Smooth muscle cell (in vitro differentiated cells): ENCODE measurements at regions not wholly inside any gene's neighbourhood (a gene's known extent, or its start where the extent isn't known, plus 50 kb on each side); places are given as distances from the start of the nearest gene placed in this dataset.

ENCODE experiments used
- DNase-seq: peaks from one replicate; lab custom pipeline; 2025; ENCODE audit not compliant: unreplicated experiment; lab: John Stamatoyannopoulos, UW
- H2AFZ ChIP-seq: fragments of 200-600 bp; sonication (generic); 2 replicates; pipeline ENCODE4 v1.6.0; 2016; ENCODE audit warnings: antibody characterized with exemption, low read depth, mild to moderate bottlenecking
- H3F3A ChIP-seq: fragments of 200-600 bp; sonication (generic); 2 replicates; pipeline ENCODE4 v1.6.0; 2017; ENCODE audit warnings: antibody characterized with exemption, low read depth
- H3K27ac ChIP-seq: fragments of 200-600 bp; sonication (generic); 2 replicates; pipeline ENCODE4 v1.5.1; 2016; ENCODE audit warnings: low read depth, mild to moderate bottlenecking
- H3K27me3 ChIP-seq: fragments of 200-600 bp; sonication (generic); 2 replicates; pipeline ENCODE4 v1.6.1; 2016; ENCODE audit warnings: low read depth, mild to moderate bottlenecking
- H3K36me3 ChIP-seq: fragments of 200-600 bp; sonication (generic); 2 replicates; pipeline ENCODE4 v1.5.1; 2016; ENCODE audit warnings: low read depth
- H3K4me1 ChIP-seq: fragments of 200-600 bp; sonication (generic); 2 replicates; pipeline ENCODE4 v1.5.1; 2016; ENCODE audit warnings: low read depth
- H3K4me2 ChIP-seq: fragments of 200-600 bp; sonication (generic); 2 replicates; pipeline ENCODE4 v1.6.0; 2016; ENCODE audit warnings: mild to moderate bottlenecking
- H3K4me3 ChIP-seq: fragments of 200-600 bp; sonication (generic); 2 replicates; pipeline ENCODE4 v1.5.1; 2016; ENCODE audit warnings: mild to moderate bottlenecking
- H3K79me2 ChIP-seq: fragments of 200-600 bp; sonication (generic); 2 replicates; pipeline ENCODE4 v1.6.0; 2016; ENCODE audit warnings: low read depth, mild to moderate bottlenecking
- H3K9ac ChIP-seq: fragments of 200-600 bp; sonication (generic); 2 replicates; pipeline ENCODE4 v1.6.0; 2016; ENCODE audit warnings: low read depth
- H3K9me3 ChIP-seq: fragments of 200-600 bp; sonication (generic); replicated peaks from 2 replicates; pipeline ENCODE4 v1.5.1; 2016; ENCODE audit warnings: low read depth
- H4K20me1 ChIP-seq: fragments of 200-600 bp; sonication (generic); 2 replicates; pipeline ENCODE4 v1.6.0; 2016; ENCODE audit warnings: low read depth
- CTCF ChIP-seq: fragments of 200-600 bp; sonication (generic); IDR thresholded peaks from 2 replicates; pipeline ENCODE4 v1.5.1; 2017; ENCODE audit warnings: borderline replicate concordance, mild to moderate bottlenecking, antibody characterized with exemption; ENCODE audit not compliant: insufficient read depth, poor library complexity, severe bottlenecking
- WGBS: methylation state at CpG from one replicate; pipeline ENCODE4 v1.1.7; 2016; ENCODE audit warnings: low lambda C conversion rate; 5-methylcytosine and 5-hydroxymethylcytosine counted together

- Histone ChIP-seq H3K4me2 (no peak overlapping the region), H3K9ac (no peak overlapping the region), H3K4me3 (no peak overlapping the region), H3K79me2 (no peaks in the 10 kb centered on the region), H2AFZ (peak overlapping the region; percentile 55), H4K20me1 (no peaks in the 10 kb centered on the region), H3F3A (peaks cover 12% of the 10 kb centered on the region), H3K36me3 (no peaks in the 10 kb centered on the region), H3K27me3 (no peaks in the 10 kb centered on the region), H3K27ac (no peak overlapping the region), H3K4me1 (peaks cover 12% of the 10 kb centered on the region), H3K9me3 (no peaks in the 10 kb centered on the region)
- TF ChIP-seq CTCF, result no peak
- DNase-seq, result no peak
- WGBS, result 72% methylated on average over 3 of the region's 3 CpGs
Observed at GRCh38 chr2:152227969-152228592, 52.5 kb upstream of the STAM2 start.

- H2AFZ ChIP-seq, result no peak overlapping the region
- no peak overlapping the region for H3K4me2 ChIP-seq
- H3K4me3 ChIP-seq, result no peak overlapping the region
- no peaks in the 10 kb centered on the region for H3K79me2 ChIP-seq
- H3K9me3 ChIP-seq, result no peaks in the 10 kb centered on the region
- no peaks in the 10 kb centered on the region for H3K27me3 ChIP-seq
- no peaks in the 10 kb centered on the region for H3K4me1 ChIP-seq
- DNase-seq, result no peak
- H3K27ac ChIP-seq, result no peak overlapping the region
- H3K36me3 ChIP-seq, result no peaks in the 10 kb centered on the region
- TF ChIP-seq CTCF, result no peak
- no peaks in the 10 kb centered on the region for H4K20me1 ChIP-seq
- H3K9ac ChIP-seq, result no peak overlapping the region
- no peaks in the 10 kb centered on the region for H3F3A ChIP-seq
Observed at GRCh38 chr2:152231446-152231845, 55.9 kb upstream of the STAM2 start.

- no peak for DNase-seq
- no peak overlapping the region for H3K27ac ChIP-seq
- no peaks in the 10 kb centered on the region for H3K4me1 ChIP-seq
- no peaks in the 10 kb centered on the region for H3K36me3 ChIP-seq
- no peak overlapping the region for H2AFZ ChIP-seq
- H3K4me3 ChIP-seq, result no peak overlapping the region
- no peaks in the 10 kb centered on the region for H3K79me2 ChIP-seq
- no peaks in the 10 kb centered on the region for H3F3A ChIP-seq
- no peak overlapping the region for H3K9ac ChIP-seq
- no peaks in the 10 kb centered on the region for H3K27me3 ChIP-seq
- H3K9me3 ChIP-seq, result no peaks in the 10 kb centered on the region
- no peaks in the 10 kb centered on the region for H4K20me1 ChIP-seq
- no peak for TF ChIP-seq CTCF
- no peak overlapping the region for H3K4me2 ChIP-seq
Observed at GRCh38 chr2:152234277-152234676, 58.7 kb upstream of the STAM2 start.

GRCh38 chr2:152236191-152236925 lies 60.8 kb upstream of the STAM2 start:
- H3K4me3 ChIP-seq, result no peak overlapping the region
- H4K20me1 ChIP-seq, result no peaks in the 10 kb centered on the region
- H3K9me3 ChIP-seq, result no peaks in the 10 kb centered on the region
- WGBS, result 97% methylated on average over 4 of the region's 4 CpGs
- H3K36me3 ChIP-seq, result no peaks in the 10 kb centered on the region
- H2AFZ ChIP-seq, result no peak overlapping the region
- H3F3A ChIP-seq, result no peaks in the 10 kb centered on the region
- no peaks in the 10 kb centered on the region for H3K79me2 ChIP-seq
- no peaks in the 10 kb centered on the region for H3K27me3 ChIP-seq
- TF ChIP-seq CTCF, result no peak
- no peak for DNase-seq
- no peak overlapping the region for H3K9ac ChIP-seq
- no peak overlapping the region for H3K4me2 ChIP-seq
- no peak overlapping the region for H3K27ac ChIP-seq
- H3K4me1 ChIP-seq, result no peaks in the 10 kb centered on the region
